HEK293 (cell line): ENCODE measurements at regions not wholly inside any gene's neighbourhood (a gene's known extent, or its start where the extent isn't known, plus 50 kb on each side); places are given as distances from the start of the nearest gene placed in this dataset.

Experiments
- CTCF ChIP-seq: fragments of 450-650 bp; formaldehyde crosslinking; IDR thresholded peaks from 2 replicates; pipeline ENCODE4 v1.5.1; 2016; ENCODE audit warnings: missing biosample characterization, missing genetic modification characterization
- HOXA7 ChIP-seq: sonication (generic); formaldehyde crosslinking; IDR thresholded peaks from 2 replicates; pipeline ENCODE4 v1.8.1; 2022; ENCODE audit warnings: missing genetic modification reagents, borderline replicate concordance
- KLF16 ChIP-seq: fragments of 450-650 bp; formaldehyde crosslinking; IDR thresholded peaks from 2 replicates; pipeline ENCODE4 v1.5.1; 2017; ENCODE audit warnings: missing biosample characterization, missing genetic modification characterization
- REST ChIP-seq: fragments of 450-650 bp; formaldehyde crosslinking; IDR thresholded peaks from 2 replicates; pipeline ENCODE4 v1.5.1; 2016; ENCODE audit warnings: missing biosample characterization, missing genetic modification characterization
- TCF7L2 ChIP-seq: IDR thresholded peaks from 2 replicates; pipeline ENCODE4 v1.6.1; 2011; ENCODE audit warnings: low read depth, mild to moderate bottlenecking, inconsistent platforms, low read length, moderate library complexity, borderline replicate concordance
- YY1 ChIP-seq: fragments of 450-650 bp; formaldehyde crosslinking; IDR thresholded peaks from 2 replicates; pipeline ENCODE4 v1.5.1; 2018; ENCODE audit warnings: missing biosample characterization, missing genetic modification characterization
- ZBTB11 ChIP-seq: fragments of 450-650 bp; formaldehyde crosslinking; conservative IDR thresholded peaks from 2 replicates; pipeline ENCODE4 v1.5.1; 2016; ENCODE audit warnings: low read depth, missing biosample characterization, missing genetic modification characterization
- ZFP37 ChIP-seq: fragments of 450-650 bp; formaldehyde crosslinking; IDR thresholded peaks from 2 replicates; pipeline ENCODE4 v1.5.1; 2016; ENCODE audit warnings: missing biosample characterization, missing genetic modification characterization
- ZNF362 ChIP-seq: fragments of 450-650 bp; formaldehyde crosslinking; IDR thresholded peaks from 2 replicates; pipeline ENCODE4 v1.5.1; 2016; ENCODE audit warnings: missing biosample characterization, missing genetic modification characterization
- ZNF394 ChIP-seq: fragments of 450-650 bp; formaldehyde crosslinking; IDR thresholded peaks from 2 replicates; pipeline ENCODE4 v1.5.1; 2016; ENCODE audit warnings: missing biosample characterization, missing genetic modification characterization, mild to moderate bottlenecking, moderate library complexity, borderline replicate concordance
- ZNF621 ChIP-seq: fragments of 450-650 bp; formaldehyde crosslinking; IDR thresholded peaks from 2 replicates; pipeline ENCODE4 v1.5.1; 2017; ENCODE audit warnings: missing biosample characterization, missing genetic modification characterization
- ZNF692 ChIP-seq: fragments of 450-650 bp; formaldehyde crosslinking; IDR thresholded peaks from 2 replicates; pipeline ENCODE4 v1.5.1; 2016; ENCODE audit warnings: missing biosample characterization, missing genetic modification characterization
- ZNF776 ChIP-seq: fragments of 450-650 bp; formaldehyde crosslinking; IDR thresholded peaks from 2 replicates; pipeline ENCODE4 v1.5.0; 2017; ENCODE audit warnings: missing biosample characterization, missing genetic modification characterization, borderline replicate concordance
- ZNF792 ChIP-seq: fragments of 450-650 bp; formaldehyde crosslinking; IDR thresholded peaks from 2 replicates; pipeline ENCODE4 v1.5.1; 2016; ENCODE audit warnings: missing biosample characterization, missing genetic modification characterization

GRCh38 chr10:120783098-120783497 is 68.1 kb upstream of the WDR11 start:
- TF ChIP-seq CTCF (tag by site-specific recombination) = no peak
- TF ChIP-seq HOXA7 (CRISPR knock-in tag) = no peak
- no peak for TF ChIP-seq KLF16 (tag by site-specific recombination)
- TF ChIP-seq ZNF362 (tag by site-specific recombination) = no peak
- TF ChIP-seq REST = no peak
- TF ChIP-seq YY1 (tag by site-specific recombination) = no peak
- no peak for TF ChIP-seq ZNF792 (tag by site-specific recombination)
- no peak for TF ChIP-seq ZNF394 (tag by site-specific recombination)
- TF ChIP-seq ZBTB11 (tag by site-specific recombination) = no peak
- TF ChIP-seq ZFP37 (tag by site-specific recombination) = no peak
- TF ChIP-seq ZNF776 = no peak
- TF ChIP-seq ZNF692 (tag by site-specific recombination) = no peak
- TF ChIP-seq ZNF621 = no peak
- TF ChIP-seq TCF7L2 = no peak
